ENCODE measurements at regions not wholly inside any gene's neighbourhood (a gene's known extent, or its start where the extent isn't known, plus 50 kb on each side); places are given as distances from the start of the nearest gene placed in this dataset.

DNA sequence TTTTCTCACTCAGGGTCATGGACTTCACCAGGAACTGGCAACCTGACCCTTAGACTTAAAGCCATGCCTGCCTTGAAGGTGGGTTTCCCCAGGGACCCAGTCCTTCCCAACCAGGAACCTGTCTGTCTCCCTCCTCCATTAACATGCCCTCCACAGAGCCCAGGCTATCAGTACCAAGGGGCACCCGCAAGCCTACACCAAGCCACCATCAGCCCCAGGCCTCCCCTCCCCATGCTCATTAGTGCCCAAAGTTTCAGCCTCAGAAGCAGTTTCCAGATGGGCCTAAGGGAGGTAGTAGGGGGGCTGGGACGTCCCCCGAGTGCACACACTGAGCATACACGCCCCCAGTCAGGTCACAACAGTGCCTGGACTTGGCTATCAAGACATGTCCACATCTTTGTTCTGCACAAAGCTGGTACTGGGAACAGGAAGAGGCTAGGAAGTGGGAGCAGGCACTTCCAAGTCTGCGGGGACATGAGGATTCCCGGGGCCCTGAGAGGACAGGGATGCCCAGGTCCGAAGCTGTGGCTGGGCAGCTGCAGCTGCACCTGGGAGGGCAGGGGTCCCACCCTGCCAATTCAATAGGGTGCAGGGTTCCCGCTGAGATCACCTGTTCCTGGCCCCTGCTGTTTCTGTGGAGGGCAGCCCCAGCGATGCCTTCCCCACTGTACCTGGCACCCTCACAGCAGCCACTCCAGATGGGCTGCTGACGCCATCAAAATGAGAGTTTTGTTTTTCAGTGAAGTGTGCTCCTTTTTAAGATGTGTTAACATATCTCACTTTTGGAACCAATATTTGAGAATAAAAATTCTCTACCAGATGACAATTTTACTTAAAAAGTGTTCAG, 731.4 kb downstream of the NR4A2 start:
- Mint-ChIP-seq H3K9me3 (peaks cover 2% of the 10 kb centered on the region), H3K27me3 (no peaks in the 10 kb centered on the region), H3K27ac (no peak overlapping the region), H3K36me3 (ENCODE audit: low read depth) (no peaks in the 10 kb centered on the region), H3K4me3 (no peak overlapping the region), H3K4me1 (ENCODE audit: low read depth) (no peaks in the 10 kb centered on the region)
- intact Hi-C loops (cut with micrococcal nuclease): no loop called here
- TF ChIP-seq CTCF (IDR thresholded peaks at IDR 0.05): no peak
- no peak for DNase-seq
- CTCF ChIA-PET: no interaction called here
- POLR2A ChIA-PET: no interaction called here
- ATAC-seq: no peak

DNA sequence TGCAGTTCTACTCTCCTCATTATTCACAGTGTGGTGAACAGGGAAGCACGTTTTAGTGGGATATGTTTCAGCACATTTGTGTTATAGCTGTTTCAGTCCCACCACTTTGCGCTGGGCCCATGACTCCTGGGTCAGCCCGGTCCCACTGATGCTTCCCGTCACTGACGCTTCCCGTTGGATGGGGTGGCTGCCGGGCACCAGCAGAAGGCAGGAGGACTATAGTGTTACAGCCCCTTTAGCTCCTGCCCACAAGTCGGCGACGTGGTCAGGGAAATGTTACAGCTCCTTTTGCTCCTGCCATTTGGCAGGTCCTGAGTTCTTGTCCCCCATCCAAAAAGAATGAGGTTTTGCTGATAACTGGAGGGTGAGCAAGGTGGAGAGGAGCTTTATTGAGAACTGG, 732.2 kb downstream of the NR4A2 start:
- Mint-ChIP-seq H3K36me3 (ENCODE audit: low read depth) (no peaks in the 10 kb centered on the region), H3K27me3 (no peaks in the 10 kb centered on the region), H3K27ac (no peak overlapping the region), H3K4me3 (no peak overlapping the region), H3K4me1 (ENCODE audit: low read depth) (no peaks in the 10 kb centered on the region), H3K9me3 (peaks cover 2% of the 10 kb centered on the region)
- intact Hi-C loops (cut with micrococcal nuclease): no loop called here
- ChIA-PET CTCF (no interaction called here), POLR2A (no interaction called here)
- TF ChIP-seq CTCF (IDR thresholded peaks at IDR 0.05): no peak
- no peak for DNase-seq
- no peak for ATAC-seq

GRCh38 chr2:155599834-155600233, 732.7 kb downstream of the NR4A2 start:
- no peaks in the 10 kb centered on the region for H3K36me3 Mint-ChIP-seq (ENCODE audit: low read depth)
- H3K27me3 Mint-ChIP-seq: no peaks in the 10 kb centered on the region
- no peak overlapping the region for H3K27ac Mint-ChIP-seq
- ChIA-PET CTCF (no interaction called here), POLR2A (no interaction called here)
- DNase-seq: no peak
- H3K4me1 Mint-ChIP-seq (ENCODE audit: low read depth): no peaks in the 10 kb centered on the region
- intact Hi-C loops (cut with micrococcal nuclease): no loop called here
- H3K9me3 Mint-ChIP-seq: peaks cover 2% of the 10 kb centered on the region
- no peak for TF ChIP-seq CTCF (IDR thresholded peaks at IDR 0.05)
- no peak overlapping the region for H3K4me3 Mint-ChIP-seq
- no peak for ATAC-seq

DNA sequence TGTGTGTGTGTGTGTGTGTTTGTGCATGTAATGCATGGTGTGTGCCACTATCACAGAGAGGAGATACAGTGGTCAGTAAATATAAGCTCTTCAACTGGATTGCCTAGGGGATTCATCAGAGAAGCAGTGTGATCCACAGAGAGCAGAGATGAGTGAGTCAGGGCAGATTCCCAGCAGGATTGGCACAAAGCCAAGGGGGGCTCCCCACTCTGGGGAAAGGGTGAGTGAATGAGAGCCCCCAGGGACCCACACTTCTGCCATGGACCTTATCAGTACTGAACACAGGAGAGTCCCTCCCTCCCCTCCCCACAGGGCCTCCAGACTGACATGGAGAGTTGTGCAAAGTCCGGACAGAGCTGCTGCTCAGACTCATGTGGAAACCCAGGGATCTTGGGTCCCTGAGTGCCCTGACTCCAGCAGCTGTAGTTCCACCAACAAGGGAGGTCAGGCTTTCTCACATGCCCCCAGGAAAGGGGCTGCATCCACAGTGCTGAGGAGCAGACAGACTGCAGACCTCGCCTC, 748.8 kb downstream of the NR4A2 start:
- Mint-ChIP-seq H3K9me3 (peaks cover 6% of the 10 kb centered on the region), H3K27ac (no peak overlapping the region), H3K36me3 (ENCODE audit: low read depth) (no peaks in the 10 kb centered on the region), H3K4me3 (no peak overlapping the region), H3K27me3 (no peaks in the 10 kb centered on the region), H3K4me1 (ENCODE audit: low read depth) (no peaks in the 10 kb centered on the region)
- intact Hi-C loops (cut with micrococcal nuclease): no loop called here
- ATAC-seq: no peak
- CTCF ChIA-PET: no interaction called here
- POLR2A ChIA-PET: no interaction called here
- no peak for DNase-seq
- no peak for TF ChIP-seq CTCF (IDR thresholded peaks at IDR 0.05)

- POLR2A ChIA-PET: no interaction called here
- Mint-ChIP-seq H3K4me1 (ENCODE audit: low read depth) (no peaks in the 10 kb centered on the region), H3K27me3 (no peaks in the 10 kb centered on the region), H3K4me3 (no peak overlapping the region), H3K36me3 (ENCODE audit: low read depth) (no peaks in the 10 kb centered on the region), H3K9me3 (peaks cover 6% of the 10 kb centered on the region), H3K27ac (no peak overlapping the region)
- ATAC-seq (no peak), DNase-seq (no peak)
- CTCF ChIA-PET: no interaction called here
- no peak for TF ChIP-seq CTCF (IDR thresholded peaks at IDR 0.05)
- intact Hi-C loops (cut with micrococcal nuclease): no loop called here
These were observed 757.6 kb downstream of the NR4A2 start for GRCh38 chr2:155574941-155575340.
